Endothelial cell of umbilical vein (primary cell): ENCODE measurements at regions not wholly inside any gene's neighbourhood (a gene's known extent, or its start where the extent isn't known, plus 50 kb on each side); places are given as distances from the start of the nearest gene placed in this dataset.

Experiments used
- BruUV-seq: library from RNA; stranded (reverse); fragments of 400-500 nt; replicated peaks from 2 replicates; lab custom pipeline; 2021; lab: Mats Ljungman, UMichigan
- CTCF ChIA-PET: fragments of 300-600, 350-600 bp; sonication (Branson Sonifier 250); formaldehyde crosslinking; loops from one replicate; lab custom pipeline; 2021; ENCODE audit warnings: antibody characterized with exemption, inconsistent platforms; lab: Charles Lee
- POLR2A ChIA-PET: fragments of 300-600, 350-600 bp; sonication (Branson Sonifier 250); formaldehyde crosslinking; loops from one replicate; lab custom pipeline; 2021; ENCODE audit warnings: antibody characterized with exemption, inconsistent platforms; lab: Charles Lee
- DNase-seq: peaks from one replicate; pipeline ENCODE4 v3.0.0-alpha.2; 2011; ENCODE audit warnings: low read depth, low spot score
- FAIRE-seq: peaks from 2 replicates; lab custom pipeline; 2011; peaks lifted over from hg19 to GRCh38; lab: Jason Lieb, UNC
- H2AFZ ChIP-seq: 2 replicates; pipeline ENCODE4 v1.6.0; 2012; ENCODE audit warnings: low read depth, low read length, control low read depth, inconsistent platforms
- H3K27ac ChIP-seq: 2 replicates; pipeline ENCODE4 v1.5.1; 2011; ENCODE audit warnings: low read depth, mild to moderate bottlenecking, control low read depth, low read length, moderate library complexity; ENCODE audit not compliant: insufficient read depth
- H3K27me3 ChIP-seq, 2 experiments: 2 replicates each; pipeline versions ENCODE4 v1.6.0 to v1.6.1; 2011; ENCODE audit warnings: low read length in 2 of 2, mixed read lengths in 1 of 2; ENCODE audit not compliant: control insufficient read depth in 2 of 2, insufficient read depth in 2 of 2
- H3K36me3 ChIP-seq, 2 experiments: 2 replicates in 1 of 2; 3 replicates in 1 of 2; pipeline ENCODE4 v1.5.1; 2011; ENCODE audit warnings: low read length in 2 of 2, mild to moderate bottlenecking in 1 of 2, moderate library complexity in 1 of 2; ENCODE audit not compliant: control insufficient read depth in 2 of 2, insufficient read depth in 2 of 2; ENCODE audit errors: extremely low read depth in 1 of 2
- H3K4me1 ChIP-seq: 3 replicates; pipeline ENCODE4 v1.5.1; 2011; ENCODE audit warnings: mild to moderate bottlenecking, low read length; ENCODE audit not compliant: control insufficient read depth, insufficient read depth; ENCODE audit errors: extremely low read depth
- H3K4me2 ChIP-seq: 2 replicates; pipeline ENCODE4 v1.6.1; 2011; ENCODE audit warnings: low read length, control low read depth, mixed read lengths; ENCODE audit not compliant: insufficient read depth
- H3K4me3 ChIP-seq, 3 experiments: fragments of 200-600 bp in 1 of 3; sonication (generic), shearing (Covaris generic) in 1 of 3; replicated peaks in 1 of 3; 2 replicates each; pipeline ENCODE4 v1.5.1; 2011 to 2016; ENCODE audit warnings: control low read depth in 3 of 3, low read length in 3 of 3, mild to moderate bottlenecking in 2 of 3, inconsistent platforms in 1 of 3, low read depth in 1 of 3, moderate library complexity in 1 of 3; ENCODE audit not compliant: insufficient read depth in 1 of 3
- H3K79me2 ChIP-seq: 2 replicates; pipeline ENCODE4 v1.6.0; 2012; ENCODE audit warnings: low read length, inconsistent platforms; ENCODE audit not compliant: control insufficient read depth, insufficient read depth
- H3K9ac ChIP-seq: replicated peaks from 2 replicates; pipeline ENCODE3; 2011; ENCODE audit warnings: low read length, control low read depth; ENCODE audit not compliant: insufficient read depth; ENCODE audit errors: extremely low read depth
- H3K9me1 ChIP-seq: replicated peaks from 3 replicates; pipeline ENCODE4 v1.6.0; 2011; ENCODE audit warnings: mild to moderate bottlenecking, low read length; ENCODE audit not compliant: control insufficient read depth, insufficient read depth; ENCODE audit errors: extremely low read depth
- H3K9me3 ChIP-seq: replicated peaks from 2 replicates; pipeline ENCODE4 v1.5.1; 2012; ENCODE audit warnings: low read length, inconsistent platforms; ENCODE audit not compliant: control insufficient read depth, insufficient read depth
- H4K20me1 ChIP-seq: replicated peaks from 2 replicates; pipeline ENCODE3; 2011; ENCODE audit warnings: mild to moderate bottlenecking, low read length; ENCODE audit not compliant: control insufficient read depth, insufficient read depth; ENCODE audit errors: extremely low read depth
- CTCF ChIP-seq, 2 donors: IDR thresholded peaks; 1 replicate in 1 of 2; 2 replicates in 1 of 2; pipeline ENCODE4 v1.5.1; 2011; ENCODE audit warnings: low read length in 2 of 2, mild to moderate bottlenecking in 2 of 2, moderate library complexity in 2 of 2, control low read depth in 1 of 2, inconsistent platforms in 1 of 2, low read depth in 1 of 2; ENCODE audit not compliant: insufficient read depth in 1 of 2; ENCODE audit errors: extremely low read depth in 1 of 2
- EZH2 ChIP-seq: IDR thresholded peaks from 2 replicates; pipeline ENCODE4 v1.6.1; 2012; ENCODE audit warnings: borderline replicate concordance, low read depth, mild to moderate bottlenecking, moderate library complexity, low read length, inconsistent platforms; ENCODE audit not compliant: severe bottlenecking
- FOS ChIP-seq: IDR thresholded peaks from 2 replicates; pipeline ENCODE4 v1.6.1; 2011; ENCODE audit warnings: mild to moderate bottlenecking, low read length, moderate library complexity, borderline replicate concordance; ENCODE audit not compliant: insufficient read depth
- GATA2 ChIP-seq: IDR thresholded peaks from 2 replicates; pipeline ENCODE4 v1.7.0; 2011; ENCODE audit warnings: low read depth, mild to moderate bottlenecking, moderate library complexity, mixed read lengths, low read length; ENCODE audit not compliant: insufficient read length, insufficient read depth
- JUN ChIP-seq: IDR thresholded peaks from 2 replicates; pipeline ENCODE4 v1.6.1; 2011; ENCODE audit warnings: borderline replicate concordance, low read depth; ENCODE audit not compliant: insufficient read length, insufficient read depth
- MAX ChIP-seq: IDR thresholded peaks from 2 replicates; pipeline ENCODE4 v1.6.1; 2011; ENCODE audit not compliant: insufficient read depth, insufficient read length
- MYC ChIP-seq: IDR thresholded peaks from one replicate; pipeline ENCODE4 v1.6.1; 2011; ENCODE audit warnings: mild to moderate bottlenecking, low read depth, low read length
- POLR2A ChIP-seq: IDR thresholded peaks from 2 replicates; pipeline ENCODE4 v1.6.1; 2012; ENCODE audit warnings: low read depth, mild to moderate bottlenecking, control low read depth, low read length
- POLR2AphosphoS5 ChIP-seq: IDR thresholded peaks from 2 replicates; pipeline ENCODE4 v1.6.1; 2012; ENCODE audit warnings: low read depth, mild to moderate bottlenecking, control low read depth, low read length, moderate library complexity; ENCODE audit not compliant: insufficient read depth
- dilution Hi-C: fragments of 300-500 bp; cut with MboI; formaldehyde crosslinking; loops from one replicate; pipeline ENCODE4 v1.15.0; 2019; ENCODE audit warnings: low sequenced_read_pairs; ENCODE audit not compliant: extremely low pct_ligation_motif_present
- intact Hi-C: fragments of 100-400 bp; cut with micrococcal nuclease; formaldehyde crosslinking; loops from one replicate; pipeline ENCODE4 v1.10.0; 2022

- intact Hi-C loops: no loop called here
- ChIA-PET POLR2A (no interaction called here), CTCF (interaction anchor here (0.6 kb wide), 1 partner anchor 914 kb away, joined by 4 read pairs; no protein-coding TSS in a partner anchor)
- Histone ChIP-seq H2AFZ (no peak overlapping the region), H3K4me1 (no peaks in the 10 kb centered on the region), H3K27me3 (no peaks in the 10 kb centered on the region), H3K27ac (no peak overlapping the region), H4K20me1 (no peaks in the 10 kb centered on the region), H3K9me1 (no peaks in the 10 kb centered on the region), H3K36me3 (no peaks in the 10 kb centered on the region), H3K9me3 (no peaks in the 10 kb centered on the region), H3K4me2 (no peak overlapping the region), H3K4me3 (no peak overlapping the region), H3K9ac (no peak overlapping the region), H3K79me2 (no peaks in the 10 kb centered on the region)
- dilution Hi-C loops: no loop called here
- no TSS peak for BruUV-seq
- FAIRE-seq (no peak), DNase-seq (no peak)
- TF ChIP-seq POLR2A: no peak
- no peak for TF ChIP-seq POLR2AphosphoS5
- TF ChIP-seq JUN: no peak
- no peak for TF ChIP-seq CTCF (IDR thresholded peaks at IDR 0.05; ENCODE audit: extremely low read depth in 1 of 2, insufficient read depth in 1 of 2, low read depth in 1 of 2, low read length in 2 of 2)
- no peak for TF ChIP-seq MYC
- TF ChIP-seq MAX: no peak
- no peak for TF ChIP-seq FOS
- TF ChIP-seq EZH2: no peak
- no peak for TF ChIP-seq GATA2
These were observed 92.4 kb upstream of the TMEM72 start for GRCh38 chr10:44818701-44819127.
